T1000 (cell line): ENCODE measurements at regions not wholly inside any gene's neighbourhood (a gene's known extent, or its start where the extent isn't known, plus 50 kb on each side); places are given as distances from the start of the nearest gene placed in this dataset.
"Not testable (repeated sequence)": the region's sequence is repeated elsewhere in the genome, so short reads cannot be mapped to it uniquely, and the experiment has no call there.

Experiments used
- DNase-seq: peaks from one replicate; lab custom pipeline; 2025; ENCODE audit warnings: mixed read lengths; lab: John Stamatoyannopoulos, UW

DNA sequence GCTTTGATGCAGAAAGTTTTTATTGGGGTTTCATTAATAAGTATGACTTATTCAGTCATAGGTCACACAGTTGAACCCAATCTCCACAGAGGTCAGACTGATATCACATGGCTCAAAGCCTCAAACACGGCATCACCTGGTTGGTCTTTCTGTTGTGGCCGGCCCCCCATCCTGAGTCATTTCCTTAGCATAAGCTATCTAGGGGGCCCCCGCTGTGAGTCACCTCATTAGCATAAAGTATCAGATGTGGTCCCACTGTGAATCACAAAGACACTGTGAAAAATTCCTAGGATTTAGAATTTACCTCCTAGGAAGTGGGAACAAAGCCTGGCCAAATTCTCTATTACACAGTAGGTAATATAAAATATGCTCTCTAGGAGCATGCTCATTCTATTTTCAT lies 502.2 kb downstream of the PYDC2 start:
- DNase-seq: peak; percentile 59

DNA sequence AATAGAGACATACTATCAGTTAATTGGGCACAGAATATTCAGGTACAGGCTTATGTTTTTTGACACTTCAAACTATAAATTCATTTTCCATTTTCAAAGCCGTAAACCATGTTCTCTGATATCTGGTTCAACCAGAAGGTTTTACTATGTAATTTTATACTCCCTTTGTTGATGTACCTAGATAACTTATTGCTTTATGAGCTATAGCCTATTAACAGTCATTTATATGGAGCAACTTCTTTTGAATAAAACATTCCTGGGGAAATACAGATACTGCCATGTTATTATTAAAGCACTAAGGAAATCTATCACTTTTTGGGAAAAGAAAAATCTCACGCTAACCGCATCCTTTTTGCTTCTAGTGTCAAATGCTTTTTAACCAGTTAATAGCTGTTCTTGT lies 505.6 kb downstream of the PYDC2 start:
- DNase-seq: no peak

DNA sequence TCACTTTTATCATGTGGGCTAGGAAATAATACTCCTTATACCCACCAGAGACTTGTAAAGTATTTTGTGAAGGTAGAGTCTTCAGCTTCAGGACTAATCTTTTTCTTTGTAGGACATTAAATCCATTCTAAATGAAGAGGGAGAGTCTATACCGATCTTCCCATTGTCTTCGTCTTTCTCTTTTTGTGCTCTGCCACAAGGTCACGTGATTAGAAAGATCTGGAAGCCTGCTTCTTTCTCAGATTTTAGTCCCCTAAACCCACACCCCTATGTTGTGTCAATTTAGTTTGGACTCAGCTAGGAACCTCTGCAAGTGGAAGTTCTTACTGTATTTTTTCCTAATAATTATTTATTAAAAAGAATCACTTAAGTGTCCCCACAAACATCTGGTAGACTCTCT lies 507.3 kb downstream of the PYDC2 start:
- DNase-seq: no peak

DNA sequence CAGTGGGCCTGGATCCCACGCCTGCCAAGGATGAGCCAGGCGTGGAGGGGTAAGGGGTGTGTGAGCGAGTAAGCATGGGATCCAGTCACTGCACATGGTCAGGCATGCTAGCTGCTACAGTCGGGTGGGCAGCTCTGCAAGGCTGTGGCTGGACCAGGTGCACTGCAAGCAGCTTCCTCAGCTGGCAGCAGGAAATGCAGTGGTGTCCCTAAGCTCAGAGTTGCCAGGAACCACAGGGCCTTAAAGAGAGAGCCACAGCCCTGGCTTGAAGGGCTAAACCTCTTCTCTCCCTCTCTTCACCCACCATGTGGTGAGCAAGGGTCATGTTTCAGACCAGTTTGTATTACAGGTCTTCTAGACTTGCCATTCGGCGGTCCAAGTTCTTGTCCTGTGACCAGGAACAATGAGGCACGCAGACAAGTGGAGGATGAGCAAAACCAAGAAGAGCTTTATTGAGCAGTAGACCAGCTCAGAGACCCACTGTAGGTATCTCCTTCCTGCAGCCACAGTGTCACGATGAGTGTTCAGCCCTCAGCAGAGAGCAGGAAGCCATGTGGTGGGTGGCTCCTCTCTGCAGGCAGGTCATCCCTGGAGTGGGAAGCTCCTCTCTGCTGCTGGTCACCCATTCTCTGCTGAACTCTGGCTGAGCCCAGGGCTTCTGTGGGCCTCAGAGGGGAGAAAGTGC lies 511.9 kb downstream of the PYDC2 start:
- no peak for DNase-seq

DNA sequence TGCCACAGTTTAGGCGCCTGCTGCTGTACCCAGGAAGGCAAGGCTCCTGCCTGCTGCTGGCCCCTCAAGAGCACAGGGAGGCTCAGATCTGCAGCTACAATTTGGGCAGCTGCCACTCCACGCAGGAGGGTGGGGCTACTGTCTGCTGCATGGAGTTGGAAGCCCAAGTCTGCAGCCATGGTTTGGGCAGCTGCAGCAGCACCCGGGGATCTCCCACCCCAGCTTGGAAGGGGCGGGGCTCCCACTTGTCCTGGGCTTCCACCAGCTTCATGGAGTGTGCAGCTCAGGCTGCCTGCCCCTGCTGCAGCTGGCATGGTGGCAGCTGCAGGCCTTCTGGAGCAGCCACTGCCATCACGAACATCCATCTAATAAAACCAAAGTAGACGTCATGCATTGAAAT lies 512.9 kb downstream of the PYDC2 start:
- no peak for DNase-seq

DNA sequence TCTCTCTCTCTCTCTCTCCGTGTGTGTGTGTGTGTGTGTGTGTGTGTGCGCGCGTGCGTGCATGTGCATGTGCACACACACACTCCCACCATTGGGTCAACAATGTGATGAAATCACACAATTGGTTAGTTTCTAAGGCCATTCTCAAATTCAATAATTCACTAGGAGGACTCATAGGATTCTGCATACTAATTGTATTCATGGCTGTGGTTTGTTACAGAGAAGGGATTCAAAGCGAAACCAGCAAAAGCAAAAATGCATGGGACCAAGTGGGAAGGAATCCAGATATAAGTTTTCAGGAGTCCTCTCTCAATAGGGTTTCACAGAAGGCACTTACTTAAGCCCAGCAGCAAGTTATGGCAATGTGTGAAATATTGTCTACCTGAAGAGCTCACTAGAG lies 515.0 kb downstream of the PYDC2 start:
- no peak for DNase-seq

DNA sequence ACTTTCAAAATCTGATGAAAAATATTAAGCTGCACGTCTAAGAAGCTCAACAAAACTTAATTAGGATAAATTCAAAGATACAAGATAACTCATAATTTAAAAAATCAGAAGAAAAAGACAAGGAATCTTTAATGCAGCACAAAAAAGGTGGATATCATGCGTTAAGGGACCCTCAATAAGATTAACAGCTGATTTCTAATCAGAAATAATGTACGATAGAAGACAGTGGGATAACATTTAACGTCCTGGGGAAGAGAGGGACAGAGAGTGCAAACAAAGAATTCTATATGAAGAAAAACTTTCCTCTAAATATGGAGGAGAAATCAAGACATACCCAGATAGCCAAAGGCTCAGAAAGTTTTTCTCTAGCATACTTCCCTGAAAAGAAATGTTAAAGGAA lies 519.5 kb downstream of the PYDC2 start:
- no peak for DNase-seq

DNA sequence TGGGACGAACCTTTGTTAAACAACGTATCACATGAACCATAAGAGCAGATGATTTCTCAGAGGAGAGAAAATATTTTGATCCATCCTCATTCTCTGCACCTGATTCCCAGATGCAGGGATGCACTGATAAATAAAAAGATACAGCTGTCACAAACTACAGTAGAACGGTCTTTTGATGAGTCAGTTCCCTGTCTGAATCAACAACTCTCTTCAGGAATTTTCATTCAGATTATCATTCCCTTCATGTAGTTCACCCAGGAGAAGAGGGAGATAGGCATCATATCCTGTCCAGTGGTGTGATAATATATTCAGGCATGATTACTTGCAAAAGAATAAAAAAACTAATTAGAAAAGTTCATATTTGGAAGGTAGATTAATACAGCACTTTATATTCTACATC lies 521.5 kb downstream of the PYDC2 start:
- DNase-seq: no peak

DNA sequence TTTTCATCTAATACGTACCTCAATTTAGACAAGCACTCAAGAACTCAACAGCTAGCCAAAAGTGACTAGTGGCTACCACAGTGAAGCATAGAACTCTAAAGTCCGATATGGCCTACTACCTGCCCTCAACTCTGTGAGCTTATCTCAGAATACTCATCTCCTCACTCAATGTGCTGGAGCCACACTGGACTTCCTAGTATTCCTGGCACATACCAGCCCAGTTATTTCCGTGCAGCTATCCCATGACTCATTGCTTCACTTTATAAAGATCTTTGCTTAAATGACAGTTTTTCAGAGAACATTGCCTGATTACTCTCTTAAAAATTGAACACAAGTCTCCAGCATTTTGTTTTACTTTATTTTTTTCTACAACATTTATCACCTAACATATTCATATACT lies 524.7 kb downstream of the PYDC2 start:
- no peak for DNase-seq

DNA sequence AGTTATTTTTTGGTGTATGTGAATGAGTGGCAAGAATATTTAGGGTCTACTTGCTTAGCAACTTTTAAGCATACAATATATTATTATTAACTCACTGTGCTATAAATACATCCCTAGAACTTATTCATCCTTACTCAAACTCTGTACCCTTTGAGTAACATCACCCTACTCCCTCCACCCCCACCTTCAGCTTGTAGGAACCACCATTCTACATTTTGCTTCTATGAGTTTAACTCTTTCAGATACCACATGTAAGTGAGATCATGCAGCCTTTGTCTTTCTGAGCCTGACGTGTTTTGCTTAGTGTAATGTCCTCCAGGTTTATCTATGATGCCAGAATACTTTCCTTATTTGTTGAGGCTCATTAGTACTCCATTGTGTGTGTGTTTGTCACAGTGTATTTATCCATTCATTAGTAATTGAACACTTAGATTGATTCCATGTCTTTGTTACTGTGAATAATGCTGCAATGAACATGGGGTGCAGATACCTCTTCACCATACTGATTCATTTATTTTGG lies 526.9 kb downstream of the PYDC2 start:
- no peak for DNase-seq

DNA sequence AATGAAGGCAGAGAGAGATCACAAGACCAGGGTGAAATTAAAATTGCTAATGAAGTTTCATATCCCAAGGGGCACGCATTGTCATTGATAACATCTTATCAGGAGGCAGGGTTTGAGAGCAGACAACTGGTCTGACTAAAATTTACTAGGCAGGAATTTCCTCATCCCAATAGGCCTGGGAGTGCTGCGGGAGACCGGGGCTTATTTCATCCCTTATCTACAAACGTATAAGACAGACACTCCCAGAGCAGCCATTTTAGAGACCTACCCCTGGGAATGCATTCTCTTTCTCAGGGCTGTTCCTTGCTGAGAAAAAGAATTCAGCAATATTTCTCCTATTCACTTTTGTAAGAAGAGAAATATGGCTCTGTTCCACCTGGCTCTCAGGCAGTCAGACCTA lies 533.0 kb downstream of the PYDC2 start:
- not testable (repeated sequence) for DNase-seq

DNA sequence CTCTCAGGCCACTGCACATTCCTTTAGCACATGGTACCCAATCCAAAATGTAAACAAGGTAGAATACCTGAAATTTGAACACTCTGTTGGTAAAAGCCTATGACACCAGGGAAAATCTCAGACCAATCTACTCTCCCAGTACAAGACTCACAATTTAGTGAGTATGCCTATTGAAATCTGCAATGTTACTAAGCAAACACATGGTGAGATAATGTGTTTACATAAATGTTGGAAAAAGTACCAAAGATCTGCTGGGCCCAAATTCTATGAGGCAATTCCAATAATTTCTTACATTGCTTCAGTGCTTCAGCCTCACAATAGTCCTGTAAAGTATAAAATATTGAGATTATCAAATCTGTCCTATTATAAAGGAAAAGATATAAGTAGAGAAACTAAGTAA lies 536.1 kb downstream of the PYDC2 start:
- no peak for DNase-seq

DNA sequence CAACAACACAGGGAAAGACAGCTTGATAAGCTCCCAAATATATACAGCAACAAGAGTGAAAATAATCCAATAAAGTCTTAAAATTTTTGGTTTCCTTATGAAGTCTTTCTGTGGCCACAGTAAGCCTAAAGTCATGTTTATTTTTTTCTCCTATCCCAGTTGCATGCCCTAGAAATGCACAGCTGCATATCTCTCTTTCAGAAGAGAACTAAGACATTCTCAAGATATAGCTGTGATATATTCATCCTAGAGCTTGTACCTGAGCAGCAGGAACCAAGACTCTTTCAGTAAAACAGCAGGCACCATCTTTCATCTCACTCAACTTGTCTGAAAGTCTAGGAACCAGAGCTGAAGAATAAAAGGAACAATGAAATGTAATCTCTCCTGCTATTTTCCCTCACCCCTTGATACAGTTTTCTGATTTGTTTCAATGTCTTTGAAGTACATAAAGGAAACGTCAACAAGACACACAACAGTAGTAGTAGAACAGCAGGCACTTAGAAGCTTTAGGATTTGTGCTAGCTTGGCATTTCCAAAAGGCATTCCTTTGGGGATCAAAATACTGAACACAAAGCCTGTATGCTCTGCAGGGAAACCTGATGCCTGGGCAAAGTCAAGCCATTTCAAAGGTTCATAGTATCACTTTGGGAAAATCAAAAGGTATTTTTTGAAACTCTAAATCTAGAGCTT lies 536.8 kb downstream of the PYDC2 start:
- DNase-seq: no peak

DNA sequence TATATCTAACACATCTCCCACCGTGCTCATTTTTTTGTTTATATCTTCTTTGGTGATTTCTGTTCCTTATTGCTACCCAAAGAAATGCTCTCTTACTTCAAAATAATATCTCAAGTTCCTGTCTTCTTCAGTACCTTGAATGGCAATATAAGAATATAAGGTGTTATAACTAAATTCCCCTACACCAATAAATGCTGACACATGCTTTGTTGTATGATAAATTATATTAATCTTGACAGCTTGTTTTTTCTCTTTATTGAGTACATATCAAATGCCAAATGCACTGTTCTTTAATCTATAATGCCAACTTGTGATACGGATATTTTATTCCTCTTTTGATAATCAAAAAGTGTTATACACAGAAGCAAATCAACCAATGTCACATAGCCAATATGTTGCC lies 540.3 kb downstream of the PYDC2 start:
- no peak for DNase-seq

DNA sequence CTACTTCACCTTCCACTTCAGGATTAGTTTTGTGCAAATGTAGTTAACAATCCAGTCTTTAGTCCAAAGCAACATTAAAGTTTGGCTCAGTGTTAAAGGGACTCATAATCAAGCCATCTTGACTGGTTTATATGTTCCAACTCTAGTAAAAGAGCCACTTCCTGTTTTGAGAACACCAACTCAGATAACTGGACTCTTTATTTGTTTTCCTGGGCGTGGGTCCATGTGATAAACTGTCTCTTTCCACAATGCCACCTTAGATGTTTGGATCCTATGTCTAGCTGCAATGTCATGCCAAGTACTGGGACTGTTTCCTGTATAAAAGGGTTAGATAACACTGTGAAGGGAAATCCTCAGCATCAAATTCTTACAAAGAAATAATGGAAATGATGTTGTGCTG lies 545.0 kb downstream of the PYDC2 start:
- no peak for DNase-seq

DNA sequence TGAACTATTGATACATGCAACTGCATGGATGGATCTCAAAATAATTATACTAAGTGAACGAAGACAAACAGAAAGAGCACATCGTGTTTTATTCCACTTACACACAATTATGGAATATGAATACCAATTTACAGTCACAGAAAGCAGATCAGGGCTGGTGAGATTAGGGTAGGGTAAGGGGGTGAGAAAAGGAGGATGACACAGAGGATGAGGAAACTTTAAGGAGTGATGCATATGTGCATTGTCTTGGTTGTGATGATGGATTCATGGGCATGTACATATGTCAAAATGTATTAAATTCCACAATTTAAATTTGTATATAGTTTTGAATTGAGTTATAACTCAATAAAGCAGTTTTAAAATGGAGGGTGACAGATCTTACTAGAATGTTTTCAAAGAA lies 548.9 kb downstream of the PYDC2 start:
- DNase-seq: no peak

DNA sequence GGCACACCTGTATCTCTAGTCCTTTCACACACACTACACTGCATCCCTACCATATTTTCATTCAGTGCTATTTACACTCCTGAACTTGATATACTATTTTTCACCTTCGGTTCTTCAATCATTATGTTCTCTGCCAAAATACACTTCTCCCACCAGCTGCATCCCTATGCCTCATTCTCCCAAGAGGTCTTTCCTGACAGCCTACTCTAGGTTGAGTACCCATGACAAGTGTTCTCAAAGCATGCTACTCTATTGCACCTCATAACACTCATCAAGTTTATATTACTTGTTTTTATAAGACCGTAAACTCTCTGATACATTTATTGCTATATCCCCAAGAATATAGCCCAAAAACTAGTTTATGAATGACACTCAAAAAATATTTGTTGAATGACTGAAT lies 549.5 kb downstream of the PYDC2 start:
- no peak for DNase-seq

DNA sequence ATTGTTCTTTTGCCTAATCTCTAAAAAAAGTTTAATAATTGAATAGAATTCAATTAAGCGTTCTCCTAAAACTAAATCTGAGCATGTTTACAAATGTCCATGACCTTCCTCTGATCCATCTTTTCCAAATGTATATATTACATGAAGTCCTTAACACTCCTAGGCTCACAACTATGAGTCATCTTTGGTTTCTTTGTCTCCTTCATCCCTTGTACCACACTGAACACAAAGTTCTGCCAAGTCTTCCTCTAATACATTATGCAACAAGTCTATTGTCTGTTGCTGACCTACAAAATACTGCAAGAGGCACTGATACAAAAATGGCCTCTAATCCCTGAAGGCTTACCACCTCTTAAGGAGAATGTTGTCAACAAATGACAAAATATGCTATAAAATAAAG lies 550.2 kb downstream of the PYDC2 start:
- no peak for DNase-seq

DNA sequence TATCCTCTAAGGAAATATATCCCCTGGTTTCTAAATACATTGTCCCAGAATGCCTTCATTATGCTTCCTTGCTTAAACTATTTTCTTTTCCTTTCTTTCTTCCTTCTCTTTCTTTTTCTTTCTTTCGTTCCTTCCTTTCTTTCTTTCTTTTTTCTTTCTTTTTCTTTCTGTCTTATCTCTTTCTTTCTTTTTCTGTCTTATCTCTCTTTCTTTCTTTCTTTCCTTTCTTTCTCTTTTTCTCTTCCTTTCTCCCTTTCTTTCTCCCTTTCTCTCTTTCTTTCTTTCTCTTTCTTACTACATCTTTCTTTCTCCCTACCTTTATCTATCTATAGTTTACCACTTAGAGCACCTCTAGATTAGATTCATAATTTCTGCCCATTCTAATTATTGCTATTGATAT lies 552.1 kb downstream of the PYDC2 start:
- no peak for DNase-seq

DNA sequence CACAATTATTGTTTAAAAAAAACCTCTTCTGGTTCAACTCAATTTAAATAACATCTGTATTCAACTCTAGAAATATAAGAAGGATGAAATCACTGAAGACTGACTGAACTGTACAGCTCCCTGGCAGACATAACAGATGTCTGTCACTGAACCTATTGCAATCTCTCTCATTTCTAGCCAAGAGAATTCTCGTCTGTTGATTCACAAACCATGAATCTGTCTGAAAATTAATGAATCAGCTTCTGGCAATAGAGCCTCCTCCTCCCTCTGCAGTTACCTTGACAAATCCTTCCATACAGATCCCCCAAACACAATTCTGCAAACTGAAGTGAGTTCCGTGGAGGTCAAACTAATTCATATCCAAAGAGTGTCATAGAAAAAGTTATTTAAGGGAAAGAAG lies 561.4 kb downstream of the PYDC2 start:
- DNase-seq: no peak

DNA sequence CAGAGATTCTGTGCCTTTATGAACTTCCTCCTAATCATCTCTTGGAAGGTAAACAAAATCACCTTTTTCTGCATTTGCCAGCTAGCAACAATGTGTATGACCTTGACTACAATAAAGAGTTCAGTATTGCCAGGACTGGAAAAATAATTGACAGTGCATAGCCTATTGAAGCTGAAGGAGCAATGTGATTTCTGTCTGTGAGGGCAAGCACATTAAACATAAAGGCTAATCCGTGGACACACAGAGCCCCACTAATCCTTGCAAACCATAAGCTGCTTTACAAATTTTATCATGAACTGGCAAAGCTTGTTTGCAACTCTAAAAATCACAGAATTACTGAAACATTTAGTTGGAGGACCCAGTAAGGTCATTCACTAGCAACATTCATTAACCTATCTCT lies 563.8 kb downstream of the PYDC2 start:
- no peak for DNase-seq

DNA sequence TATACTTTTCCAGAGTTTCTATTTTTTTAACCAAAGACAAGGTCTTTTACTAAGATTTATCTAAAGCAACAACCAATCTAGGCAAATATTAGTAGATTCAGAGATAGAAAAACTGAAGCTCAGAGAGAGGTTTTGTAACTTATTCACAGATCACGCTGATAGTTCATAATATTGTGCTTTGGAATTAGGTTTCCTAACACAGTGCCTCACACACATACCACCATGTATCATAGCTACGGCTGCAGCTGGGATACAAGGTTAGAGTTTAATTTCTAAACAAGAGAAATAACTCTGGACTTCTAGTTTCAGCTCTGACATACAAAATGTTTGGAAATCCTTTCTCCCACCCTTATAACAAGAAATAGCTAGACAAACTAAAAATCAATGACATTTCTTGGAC lies 565.7 kb downstream of the PYDC2 start:
- no peak for DNase-seq

DNA sequence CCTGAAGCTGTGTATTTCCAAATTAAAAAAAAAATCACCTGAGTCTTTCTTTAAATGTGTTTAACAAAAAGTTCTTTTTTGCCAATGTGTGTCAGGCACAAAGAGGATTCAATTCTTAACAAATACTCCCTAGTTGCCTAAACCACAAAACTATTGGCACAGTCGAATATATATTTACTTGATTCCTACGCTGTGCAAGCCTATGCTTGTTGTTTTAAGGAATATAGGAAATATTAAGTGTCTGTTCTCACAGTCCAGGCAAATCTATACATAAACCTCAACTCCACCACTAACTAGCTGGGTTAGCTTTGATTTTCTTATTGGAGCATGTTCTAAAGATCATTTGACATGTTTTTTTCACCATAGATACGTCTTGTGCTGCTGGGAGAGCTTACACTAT lies 571.0 kb downstream of the PYDC2 start:
- no peak for DNase-seq

DNA sequence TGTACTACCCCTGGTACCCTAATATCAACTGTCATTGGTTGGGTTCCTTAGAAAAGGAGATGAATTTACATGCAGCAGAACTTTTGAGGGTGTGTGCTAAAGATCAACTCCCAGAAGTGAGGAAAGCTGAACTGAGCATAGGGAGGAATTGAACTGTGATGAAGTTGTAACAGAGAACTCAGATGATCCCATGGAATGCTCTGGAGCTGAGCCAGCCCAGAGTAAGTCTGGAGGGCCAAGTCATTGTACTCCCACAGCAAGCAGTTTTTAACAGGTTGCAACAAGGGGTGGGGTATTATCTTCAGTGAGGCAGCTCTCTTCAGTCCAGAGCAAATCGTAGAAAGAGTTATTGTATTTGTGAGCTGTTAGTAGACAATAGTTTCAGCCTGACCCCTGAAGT lies 572.3 kb downstream of the PYDC2 start:
- no peak for DNase-seq
